Amniotic epithelial cell (primary cell): ENCODE measurements at regions not wholly inside any gene's neighbourhood (a gene's known extent, or its start where the extent isn't known, plus 50 kb on each side); places are given as distances from the start of the nearest gene placed in this dataset.
A peak's percentile ranks its signal among the peaks of the same experiment; 100 is the strongest.
"Not testable (repeated sequence)": the region's sequence is repeated elsewhere in the genome, so short reads cannot be mapped to it uniquely, and the experiment has no call there.

ENCODE experiments used
- DNase-seq: peaks from one replicate; pipeline ENCODE4 v3.0.0-alpha.2; 2010; ENCODE audit warnings: low read depth

GRCh38 chr7:113593455-113593854 is 325.4 kb downstream of the PPP1R3A start:
- peak; percentile 7 for DNase-seq

- not testable (repeated sequence) for DNase-seq
These were observed 325.9 kb downstream of the PPP1R3A start for GRCh38 chr7:113592924-113593323.

GRCh38 chr7:113582471-113582870 is 336.3 kb downstream of the PPP1R3A start:
- DNase-seq = peak; percentile 46

- DNase-seq = not testable (repeated sequence)
These were observed 355.6 kb downstream of the PPP1R3A start for GRCh38 chr7:113563257-113563656.

- DNase-seq = no peak
These were observed 356.0 kb downstream of the PPP1R3A start for GRCh38 chr7:113562801-113563200.

GRCh38 chr7:113562242-113562641 is 356.6 kb downstream of the PPP1R3A start:
- no peak for DNase-seq

GRCh38 chr7:113561446-113561845 is 357.4 kb downstream of the PPP1R3A start:
- peak; percentile 91 for DNase-seq

- no peak for DNase-seq
These were observed 367.8 kb downstream of the PPP1R3A start for GRCh38 chr7:113550966-113551365.

- peak; percentile 16 for DNase-seq
These were observed 370.2 kb downstream of the PPP1R3A start for GRCh38 chr7:113548561-113548960.

- DNase-seq = no peak
These were observed 370.7 kb downstream of the PPP1R3A start for GRCh38 chr7:113548137-113548536.

- DNase-seq = peak; percentile 65
These were observed 397.3 kb downstream of the PPP1R3A start for GRCh38 chr7:113521468-113521867.

- DNase-seq = no peak
These were observed 399.3 kb downstream of the PPP1R3A start for GRCh38 chr7:113519472-113519871.

GRCh38 chr7:113504691-113505090 is 386.3 kb upstream of the SMIM30 start:
- DNase-seq = no peak

GRCh38 chr7:113504142-113504541 is 385.8 kb upstream of the SMIM30 start:
- no peak for DNase-seq

GRCh38 chr7:113496586-113496985 is 378.2 kb upstream of the SMIM30 start:
- DNase-seq = not testable (repeated sequence)

GRCh38 chr7:113494797-113495566 is 376.6 kb upstream of the SMIM30 start:
- DNase-seq = peak; percentile 11

- DNase-seq = no peak
These were observed 373.0 kb upstream of the SMIM30 start for GRCh38 chr7:113491305-113491704.

- no peak for DNase-seq
These were observed 369.8 kb upstream of the SMIM30 start for GRCh38 chr7:113487925-113488731.

- no peak for DNase-seq
These were observed 368.2 kb upstream of the SMIM30 start for GRCh38 chr7:113486548-113486947.

- DNase-seq = no peak
These were observed 365.3 kb upstream of the SMIM30 start for GRCh38 chr7:113483657-113484056.

- no peak for DNase-seq
These were observed 362.2 kb upstream of the SMIM30 start for GRCh38 chr7:113480537-113480936.

- no peak for DNase-seq
These were observed 345.9 kb upstream of the SMIM30 start for GRCh38 chr7:113464096-113464855.
